Right renal cortex interstitium (tissue), 3 donors: ENCODE measurements at regions not wholly inside any gene's neighbourhood (a gene's known extent, or its start where the extent isn't known, plus 50 kb on each side); places are given as distances from the start of the nearest gene placed in this dataset.
"Not testable (repeated sequence)": the region's sequence is repeated elsewhere in the genome, so short reads cannot be mapped to it uniquely, and the experiment has no call there.

Source experiments
- DNase-seq, 3 donors: peaks; one replicate each; pipeline ENCODE4 v3.0.0-alpha.2; 2013; ENCODE audit warnings: low read depth in 3 of 3, low spot score in 2 of 3

GRCh38 chr4:13981499-13981898 lies 354.0 kb upstream of the BOD1L1 start:
- no peak for DNase-seq

- DNase-seq: no peak
Observed at GRCh38 chr4:13982010-13982409, 354.5 kb upstream of the BOD1L1 start.

GRCh38 chr4:13983189-13983790 lies 355.8 kb upstream of the BOD1L1 start:
- no peak for DNase-seq

- no peak for DNase-seq
Observed at GRCh38 chr4:13984991-13985800, 357.7 kb upstream of the BOD1L1 start.

- no peak for DNase-seq
Observed at GRCh38 chr4:13985837-13986236, 358.3 kb upstream of the BOD1L1 start.

GRCh38 chr4:13986548-13986947 lies 359.0 kb upstream of the BOD1L1 start:
- no peak for DNase-seq

- no peak for DNase-seq
Observed at GRCh38 chr4:13988353-13989305, 361.1 kb upstream of the BOD1L1 start.

- DNase-seq: no peak
Observed at GRCh38 chr4:13989501-13989900, 362.0 kb upstream of the BOD1L1 start.

- peak in 2 of 3 donors; percentile 15 to 17 for DNase-seq
Observed at GRCh38 chr4:13990596-13991589, 363.4 kb upstream of the BOD1L1 start.

- DNase-seq: no peak
Observed at GRCh38 chr4:13992041-13992440, 364.5 kb upstream of the BOD1L1 start.

GRCh38 chr4:13992975-13993520 lies 365.5 kb upstream of the BOD1L1 start:
- DNase-seq: no peak

- no peak for DNase-seq
Observed at GRCh38 chr4:13994016-13994415, 366.5 kb upstream of the BOD1L1 start.

- DNase-seq: no peak
Observed at GRCh38 chr4:13998850-13999445, 371.4 kb upstream of the BOD1L1 start.

GRCh38 chr4:14000091-14000814 lies 372.7 kb upstream of the BOD1L1 start:
- no peak for DNase-seq

GRCh38 chr4:14002331-14002730 lies 374.8 kb upstream of the BOD1L1 start:
- DNase-seq: not testable (repeated sequence)

- no peak for DNase-seq
Observed at GRCh38 chr4:14008494-14008893, 381.0 kb upstream of the BOD1L1 start.

GRCh38 chr4:14018191-14018853 lies 390.8 kb upstream of the BOD1L1 start:
- DNase-seq: no peak

GRCh38 chr4:14022456-14022855 lies 394.9 kb upstream of the BOD1L1 start:
- DNase-seq: no peak
